Activated naive CD4-positive, alpha-beta T cell treated with Interleukin-2 at 50 U/mL for 16 hours (primary cell): ENCODE measurements at regions not wholly inside any gene's neighbourhood (a gene's known extent, or its start where the extent isn't known, plus 50 kb on each side); places are given as distances from the start of the nearest gene placed in this dataset.

Source experiments
- DNase-seq: peaks from one replicate; pipeline ENCODE4 v3.0.0-alpha.2; 2020

DNA sequence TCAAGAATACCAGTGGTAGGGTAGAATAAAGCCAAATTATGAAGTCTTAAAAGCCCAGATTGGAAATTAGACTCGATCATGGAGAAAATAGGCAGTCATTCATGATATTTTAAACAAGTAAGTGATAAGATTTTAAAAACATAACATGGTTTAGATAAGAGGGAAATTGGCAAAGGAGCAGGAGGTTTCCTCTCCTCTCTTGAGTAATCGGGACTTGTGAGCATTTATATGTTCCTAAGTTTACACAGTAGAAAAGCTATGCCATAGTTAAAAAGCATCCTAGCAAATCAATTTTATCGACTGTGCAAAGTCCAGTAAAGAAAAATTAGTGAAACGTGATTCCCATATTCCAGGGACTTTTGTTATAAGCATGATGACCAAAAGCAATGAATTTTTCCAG is 313.2 kb downstream of the AHR start:
- DNase-seq, result no peak

- no peak for DNase-seq
Observed at GRCh38 chr7:17613338-17614041, 315.0 kb downstream of the AHR start.

DNA sequence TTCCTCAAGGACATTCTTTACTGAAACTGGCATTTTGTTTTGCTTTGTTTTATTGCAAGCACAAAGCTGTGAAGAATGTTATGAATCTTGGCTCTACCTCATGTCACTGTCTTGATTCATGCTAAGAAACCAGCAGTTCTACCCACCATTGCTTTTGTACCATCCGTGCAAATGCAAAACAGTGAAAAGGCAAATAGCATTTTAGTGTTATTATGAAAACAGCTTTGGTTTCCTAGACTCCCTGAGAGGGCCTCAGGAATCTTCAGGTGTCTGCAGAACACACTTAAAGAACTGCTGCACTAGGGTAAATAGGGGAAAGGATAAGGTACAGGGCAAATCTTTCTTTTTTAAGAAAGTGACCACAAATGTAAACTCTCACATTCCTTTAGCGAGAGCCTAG is 318.9 kb downstream of the AHR start:
- DNase-seq, result no peak

- DNase-seq, result no peak
Observed at GRCh38 chr7:17617857-17618651, 319.6 kb downstream of the AHR start.

DNA sequence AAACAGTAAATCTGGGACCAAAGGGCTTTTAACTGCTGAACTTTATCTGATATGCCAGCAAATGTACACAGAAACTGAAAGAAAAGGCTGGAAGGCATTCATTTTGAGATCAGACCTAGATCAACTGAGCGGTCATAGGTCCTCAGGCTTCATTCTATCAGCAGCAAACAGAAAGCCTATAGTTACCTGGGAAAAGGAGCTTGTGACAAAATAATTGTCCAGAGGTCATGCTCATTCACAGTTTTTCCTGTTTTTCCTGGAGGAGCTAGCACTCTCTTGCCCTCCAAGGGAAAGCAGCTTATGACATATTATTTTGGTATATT is 320.2 kb downstream of the AHR start:
- no peak for DNase-seq

- no peak for DNase-seq
Observed at GRCh38 chr7:17619196-17619818, 320.9 kb downstream of the AHR start.

DNA sequence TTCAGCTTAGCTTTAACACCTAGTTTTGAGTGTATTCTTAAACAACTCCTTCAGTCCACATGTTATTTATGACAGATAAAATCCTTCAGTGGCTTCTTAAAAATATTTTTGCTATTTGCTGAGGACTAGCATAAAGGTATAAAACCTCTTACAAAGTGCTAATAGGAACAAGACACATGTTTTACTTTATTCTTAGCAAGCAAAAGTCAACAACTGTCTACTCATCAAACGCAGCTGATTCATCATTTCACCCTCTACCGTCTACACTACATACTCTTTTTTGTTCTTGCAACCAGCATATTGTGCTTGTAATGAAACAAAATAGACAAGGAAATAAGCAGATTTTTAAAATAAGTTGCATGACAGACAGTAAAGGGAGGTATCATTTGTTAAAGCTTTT is 319.7 kb downstream of the SNX13 start:
- no peak for DNase-seq

DNA sequence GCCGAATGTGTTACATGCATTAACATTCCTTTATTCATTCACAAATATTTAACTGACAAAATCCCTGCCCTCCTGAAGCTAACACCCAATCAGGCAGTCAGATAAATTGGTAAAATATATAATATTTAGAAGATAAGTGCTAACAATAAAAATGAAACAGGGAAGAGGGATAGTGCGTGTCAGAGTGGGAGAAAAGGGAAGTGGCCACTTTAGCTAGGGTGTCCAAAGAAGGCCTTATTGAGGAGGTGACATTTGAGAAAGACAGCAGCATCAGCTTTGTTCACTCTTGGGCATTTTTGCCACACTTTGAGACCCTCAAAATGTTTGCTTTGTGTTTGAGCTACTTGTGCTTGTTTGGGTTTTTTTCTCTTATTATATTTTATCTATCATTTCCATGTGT is 317.8 kb downstream of the SNX13 start:
- DNase-seq, result no peak

DNA sequence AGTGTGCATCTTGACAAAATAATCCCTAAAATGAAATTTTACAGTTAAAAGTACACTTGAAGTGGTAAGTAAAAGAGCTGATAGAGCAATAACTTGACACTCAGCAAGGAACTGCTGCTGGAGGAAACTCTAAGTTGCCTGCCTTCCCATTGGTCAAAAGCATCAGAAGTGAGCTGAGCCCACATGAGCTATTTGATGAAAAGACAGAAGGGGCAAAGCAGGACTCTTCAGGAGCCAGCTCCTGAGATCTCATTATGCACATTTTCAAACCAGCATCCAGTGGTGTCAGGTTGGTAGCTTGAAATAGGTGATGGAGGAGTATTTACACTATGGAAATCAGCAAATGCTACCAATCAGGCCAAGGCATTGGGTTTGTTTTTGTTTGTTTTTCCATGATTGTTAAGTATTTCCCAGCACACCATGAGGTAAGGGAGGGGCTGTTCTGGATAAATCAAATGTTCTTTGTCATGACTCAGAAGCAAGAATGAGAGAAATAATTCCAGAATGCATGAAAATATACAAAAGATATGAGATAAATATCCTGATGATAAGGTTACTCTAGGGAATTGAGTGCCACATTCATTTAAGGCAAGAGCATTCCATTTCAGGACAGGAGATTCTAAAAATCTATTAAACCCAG is 316.6 kb downstream of the SNX13 start:
- DNase-seq, result no peak

DNA sequence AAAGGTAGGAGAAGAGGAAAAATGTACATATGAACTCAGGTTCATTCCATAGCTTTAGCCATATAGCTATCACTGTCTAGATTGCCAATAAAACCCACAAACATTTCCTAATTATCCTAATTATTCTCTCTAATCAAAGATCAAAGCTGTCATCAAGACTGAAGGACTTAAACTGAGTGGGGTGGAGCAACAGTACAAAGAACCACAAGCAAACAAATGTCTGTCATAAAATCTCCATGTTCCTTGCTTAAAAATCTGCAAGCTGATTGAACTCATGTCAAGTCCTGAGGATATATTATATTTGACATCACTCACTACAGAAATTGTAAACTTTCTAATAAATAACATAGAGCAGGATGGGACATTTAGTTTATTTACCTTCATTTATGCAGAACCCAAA is 315.9 kb downstream of the SNX13 start:
- DNase-seq, result no peak

DNA sequence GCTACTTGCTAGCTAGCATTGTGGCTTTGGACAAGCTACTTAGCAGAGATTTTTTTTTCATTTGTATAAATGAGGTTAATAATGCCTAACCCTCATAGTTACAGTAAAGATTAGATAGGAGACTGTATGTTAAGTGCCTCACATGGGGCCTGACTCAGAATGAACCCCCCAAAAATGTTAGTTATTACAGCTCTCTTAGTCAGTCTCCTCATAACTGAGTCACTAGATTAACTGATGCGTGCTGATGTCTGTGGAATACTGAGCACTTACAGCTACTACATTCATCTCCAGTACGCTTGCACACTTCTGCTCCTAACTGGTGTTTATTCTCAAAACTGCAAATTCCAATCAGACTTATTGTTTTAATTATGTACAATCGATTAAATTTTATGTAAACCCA is 315.3 kb downstream of the SNX13 start:
- no peak for DNase-seq

- no peak for DNase-seq
Observed at GRCh38 chr7:17626235-17626634, 314.1 kb downstream of the SNX13 start.

DNA sequence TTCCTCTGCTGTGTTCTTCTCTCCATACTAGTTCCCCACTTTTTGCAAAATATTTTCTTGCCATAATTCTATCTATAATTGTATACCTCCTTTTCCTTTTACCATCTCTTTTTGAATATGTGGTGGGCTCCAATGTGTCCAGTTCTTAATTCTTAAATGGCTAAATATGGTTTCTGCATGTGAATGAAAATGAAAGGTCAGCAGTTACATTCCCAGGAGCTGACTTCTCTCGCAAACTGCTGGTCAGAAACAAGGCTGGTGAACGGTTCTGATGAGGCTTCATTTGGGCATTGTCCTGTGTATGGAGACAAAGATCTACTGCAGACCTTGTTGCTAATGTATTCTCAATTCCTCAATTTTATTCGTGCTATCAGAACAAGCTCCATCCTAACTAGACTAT is 309.2 kb downstream of the SNX13 start:
- no peak for DNase-seq

- DNase-seq, result no peak
Observed at GRCh38 chr7:17632384-17632783, 307.9 kb downstream of the SNX13 start.

DNA sequence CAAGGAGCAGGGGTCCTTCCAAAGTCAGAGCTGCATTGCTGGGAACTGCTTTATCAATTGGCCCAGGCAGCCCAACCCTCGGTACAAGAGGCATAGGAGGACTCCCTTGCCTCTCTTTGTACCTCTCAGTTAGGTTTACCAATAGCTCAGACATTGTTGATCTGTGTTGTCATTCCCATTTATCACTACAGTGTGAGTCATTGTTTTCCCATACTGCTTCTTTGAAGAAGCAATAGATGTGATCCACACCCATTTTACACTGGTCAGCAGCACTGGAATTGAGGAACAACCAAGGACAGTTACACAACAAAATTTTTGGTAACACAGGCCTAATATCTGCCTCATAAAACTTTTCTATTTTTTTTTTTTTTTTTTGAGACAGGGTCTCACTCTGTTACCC is 307.2 kb downstream of the SNX13 start:
- DNase-seq, result no peak

GRCh38 chr7:17638727-17639126 is 301.6 kb downstream of the SNX13 start:
- DNase-seq, result no peak

- DNase-seq, result no peak
Observed at GRCh38 chr7:17640730-17641377, 299.4 kb downstream of the SNX13 start.

GRCh38 chr7:17645500-17645899 is 294.8 kb downstream of the SNX13 start:
- DNase-seq, result no peak

DNA sequence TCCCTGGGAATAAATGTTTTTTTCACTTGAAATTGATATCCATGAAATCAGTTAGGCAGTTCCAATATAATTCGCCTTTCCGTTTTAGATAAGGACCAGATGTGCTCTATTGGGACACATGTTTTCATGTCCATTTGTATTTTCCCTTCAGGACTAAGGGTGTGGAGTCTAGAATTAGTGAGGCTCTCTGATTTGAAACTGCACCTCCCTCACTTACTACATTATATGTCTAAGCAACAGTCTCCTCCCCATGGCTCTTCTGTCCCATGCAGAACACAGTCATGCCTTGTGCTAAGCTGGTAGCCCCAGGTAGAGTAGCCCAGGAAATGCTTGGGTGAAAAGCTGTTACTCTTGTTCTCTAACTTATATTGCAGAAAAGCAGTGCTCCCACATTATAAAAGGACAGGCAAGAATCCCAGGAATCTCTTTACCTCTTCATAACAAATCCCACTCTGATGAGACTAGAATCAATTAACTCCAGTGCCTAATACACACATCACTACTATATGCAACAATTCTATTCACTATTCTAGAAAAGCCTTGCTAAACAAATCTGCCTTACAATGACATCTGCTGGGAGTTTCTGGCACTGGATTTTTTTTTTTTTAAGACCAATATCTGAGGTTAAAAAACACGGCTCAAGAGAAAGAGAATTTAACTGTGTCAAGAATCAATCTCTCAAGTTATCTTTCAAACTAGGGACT is 293.9 kb downstream of the SNX13 start:
- no peak for DNase-seq

- DNase-seq, result no peak
Observed at GRCh38 chr7:17651341-17651740, 289.0 kb downstream of the SNX13 start.

- no peak for DNase-seq
Observed at GRCh38 chr7:17651863-17652385, 288.4 kb downstream of the SNX13 start.

DNA sequence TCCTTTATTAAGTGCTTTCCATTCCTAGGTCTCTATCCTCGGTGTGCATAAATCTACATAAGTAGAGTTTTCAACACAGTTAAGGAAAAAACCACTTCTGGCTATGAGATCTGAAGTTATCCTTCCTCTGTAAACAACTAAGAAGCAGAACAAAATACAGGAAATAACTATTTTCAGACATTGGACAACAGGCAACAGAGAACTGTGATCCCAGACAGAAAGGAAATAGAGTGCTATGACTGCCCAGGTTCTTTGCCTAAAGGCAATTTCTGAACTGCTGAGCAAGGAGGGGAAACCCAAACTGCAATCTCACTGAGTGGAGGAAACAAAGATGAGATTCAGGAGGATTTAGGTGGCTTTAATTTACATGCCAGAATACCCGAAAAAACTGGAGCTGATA is 285.4 kb downstream of the SNX13 start:
- DNase-seq, result no peak
